Keratinocyte (primary cell): ENCODE measurements at regions not wholly inside any gene's neighbourhood (a gene's known extent, or its start where the extent isn't known, plus 50 kb on each side); places are given as distances from the start of the nearest gene placed in this dataset.
A peak's percentile ranks its signal among the peaks of the same experiment; 100 is the strongest.

Experiments used
- DNase-seq: peaks from one replicate; pipeline ENCODE4 v3.0.0-alpha.2; 2011; ENCODE audit warnings: low read depth, missing footprints, low spot score
- FAIRE-seq: peaks from 2 replicates; lab custom pipeline; 2011; peaks lifted over from hg19 to GRCh38; lab: Jason Lieb, UNC
- H2AFZ ChIP-seq: 2 replicates; pipeline ENCODE4 v1.6.0; 2012; ENCODE audit warnings: low read length, control low read depth, inconsistent platforms; ENCODE audit not compliant: control insufficient read depth
- H3K27ac ChIP-seq: 2 replicates; pipeline ENCODE4 v1.5.1; 2011; ENCODE audit warnings: low read length; ENCODE audit not compliant: control insufficient read depth, insufficient read depth
- H3K27me3 ChIP-seq: 3 replicates; pipeline ENCODE4 v1.6.0; 2011; ENCODE audit warnings: low read length; ENCODE audit not compliant: control insufficient read depth, insufficient read depth; ENCODE audit errors: extremely low read depth
- H3K36me3 ChIP-seq, 2 experiments: 2 replicates in 1 of 2; 3 replicates in 1 of 2; pipeline ENCODE4 v1.5.1; 2011; ENCODE audit warnings: low read length in 2 of 2, mild to moderate bottlenecking in 1 of 2; ENCODE audit not compliant: control insufficient read depth in 2 of 2, insufficient read depth in 2 of 2; ENCODE audit errors: extremely low read depth in 1 of 2
- H3K4me1 ChIP-seq: 3 replicates; pipeline ENCODE4 v1.5.1; 2011; ENCODE audit warnings: low read length; ENCODE audit not compliant: control insufficient read depth, insufficient read depth; ENCODE audit errors: extremely low read depth
- H3K4me2 ChIP-seq: 3 replicates; pipeline ENCODE4 v1.6.0; 2011; ENCODE audit warnings: low read depth, low read length; ENCODE audit not compliant: control insufficient read depth, insufficient read depth; ENCODE audit errors: extremely low read depth
- H3K4me3 ChIP-seq, 3 experiments: fragments of 200-600 bp in 1 of 3; sonication (generic) in 1 of 3; 2 replicates in 2 of 3; 3 replicates in 1 of 3; pipeline ENCODE4 v1.5.1; 2011 to 2016; ENCODE audit warnings: low read length in 3 of 3, mild to moderate bottlenecking in 3 of 3, control low read depth in 2 of 3, inconsistent platforms in 1 of 3, low read depth in 1 of 3, mixed read lengths in 1 of 3, mixed run types in 1 of 3, moderate library complexity in 1 of 3; ENCODE audit not compliant: control insufficient read depth in 2 of 3, insufficient read depth in 2 of 3; ENCODE audit errors: extremely low read depth in 1 of 3
- H3K79me2 ChIP-seq: 2 replicates; pipeline ENCODE4 v1.6.0; 2012; ENCODE audit warnings: low read length; ENCODE audit not compliant: control insufficient read depth, insufficient read depth
- H3K9ac ChIP-seq: 3 replicates; pipeline ENCODE4 v1.6.0; 2011; ENCODE audit warnings: low read length; ENCODE audit not compliant: control insufficient read depth, insufficient read depth; ENCODE audit errors: extremely low read depth
- H3K9me1 ChIP-seq: 3 replicates; pipeline ENCODE4 v1.6.0; 2011; ENCODE audit warnings: low read length; ENCODE audit not compliant: control insufficient read depth, insufficient read depth; ENCODE audit errors: extremely low read depth
- H3K9me3 ChIP-seq: 2 replicates; pipeline ENCODE4 v1.5.1; 2012; ENCODE audit warnings: low read depth, low read length; ENCODE audit not compliant: control insufficient read depth
- H4K20me1 ChIP-seq: 3 replicates; pipeline ENCODE4 v1.6.0; 2011; ENCODE audit warnings: low read length; ENCODE audit not compliant: control insufficient read depth, insufficient read depth; ENCODE audit errors: extremely low read depth
- EZH2 ChIP-seq: IDR thresholded peaks from one replicate; pipeline ENCODE4 v1.6.1; 2012; ENCODE audit warnings: inconsistent platforms, mild to moderate bottlenecking, low read length, moderate library complexity
- dilution Hi-C: fragments of 300-500 bp; cut with MboI; formaldehyde crosslinking; loops from one replicate; pipeline ENCODE4 v1.7.0; 2020; ENCODE audit warnings: low sequenced_read_pairs; ENCODE audit not compliant: extremely low pct_ligation_motif_present
- TF ChIP-seq, protein P1 (sequence below), 3 experiments: IDR thresholded peaks in 1 of 3; conservative IDR thresholded peaks in 1 of 3; optimal IDR thresholded peaks in 1 of 3; 2 replicates in 2 of 3; 3 replicates in 1 of 3; pipeline versions ENCODE3 to v1.5.1; 2011; ENCODE audit warnings: low read length in 3 of 3, mild to moderate bottlenecking in 3 of 3, moderate library complexity in 2 of 3, control low read depth in 1 of 3, inconsistent platforms in 1 of 3; ENCODE audit not compliant: insufficient read depth in 2 of 3; ENCODE audit errors: extremely low read depth in 1 of 3

DNA sequence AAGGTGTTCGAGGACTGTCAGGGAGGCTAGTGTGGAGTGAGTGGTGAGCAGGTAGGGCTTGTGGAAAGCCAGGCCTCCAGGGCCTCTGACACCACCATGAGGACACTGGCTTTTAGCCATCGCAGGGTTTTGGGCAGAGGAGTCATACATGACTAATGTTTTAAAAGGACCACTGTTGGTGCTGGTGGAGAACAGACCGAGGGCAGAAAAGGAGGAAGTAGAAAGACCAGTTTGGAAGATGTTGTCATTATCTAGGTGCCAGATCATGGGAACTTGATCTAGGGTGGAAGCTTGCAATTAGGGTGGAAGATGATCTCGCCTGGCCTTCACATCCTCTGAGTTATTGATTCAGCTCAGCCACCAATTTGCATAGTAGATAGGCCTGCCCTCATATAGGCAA lies 144.2 kb downstream of the C12orf75 start:
- Histone ChIP-seq H2AFZ (no peak overlapping the region), H3K9ac (no peak overlapping the region), H3K27ac (no peak overlapping the region), H3K4me3 (no peak overlapping the region), H3K4me2 (no peak overlapping the region), H3K27me3 (no peaks in the 10 kb centered on the region), H4K20me1 (no peaks in the 10 kb centered on the region), H3K79me2 (no peaks in the 10 kb centered on the region), H3K9me3 (peaks cover 1% of the 10 kb centered on the region), H3K4me1 (peaks cover 7% of the 10 kb centered on the region), H3K9me1 (no peaks in the 10 kb centered on the region), H3K36me3 (no peaks in the 10 kb centered on the region)
- DNase-seq (peak; percentile 44), FAIRE-seq (peak; percentile 73)
- TF ChIP-seq EZH2: no peak
- TF ChIP-seq, protein P1, sequence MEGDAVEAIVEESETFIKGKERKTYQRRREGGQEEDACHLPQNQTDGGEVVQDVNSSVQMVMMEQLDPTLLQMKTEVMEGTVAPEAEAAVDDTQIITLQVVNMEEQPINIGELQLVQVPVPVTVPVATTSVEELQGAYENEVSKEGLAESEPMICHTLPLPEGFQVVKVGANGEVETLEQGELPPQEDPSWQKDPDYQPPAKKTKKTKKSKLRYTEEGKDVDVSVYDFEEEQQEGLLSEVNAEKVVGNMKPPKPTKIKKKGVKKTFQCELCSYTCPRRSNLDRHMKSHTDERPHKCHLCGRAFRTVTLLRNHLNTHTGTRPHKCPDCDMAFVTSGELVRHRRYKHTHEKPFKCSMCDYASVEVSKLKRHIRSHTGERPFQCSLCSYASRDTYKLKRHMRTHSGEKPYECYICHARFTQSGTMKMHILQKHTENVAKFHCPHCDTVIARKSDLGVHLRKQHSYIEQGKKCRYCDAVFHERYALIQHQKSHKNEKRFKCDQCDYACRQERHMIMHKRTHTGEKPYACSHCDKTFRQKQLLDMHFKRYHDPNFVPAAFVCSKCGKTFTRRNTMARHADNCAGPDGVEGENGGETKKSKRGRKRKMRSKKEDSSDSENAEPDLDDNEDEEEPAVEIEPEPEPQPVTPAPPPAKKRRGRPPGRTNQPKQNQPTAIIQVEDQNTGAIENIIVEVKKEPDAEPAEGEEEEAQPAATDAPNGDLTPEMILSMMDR (optimal IDR thresholded peaks at IDR 0.05 in 1 of 3, IDR thresholded peaks at IDR 0.05 in 1 of 3, conservative IDR thresholded peaks at IDR 0.05 in 1 of 3; ENCODE audit: extremely low read depth in 1 of 3, insufficient read depth in 2 of 3, low read length in 3 of 3): no peak
- dilution Hi-C loops: no loop called here

DNA sequence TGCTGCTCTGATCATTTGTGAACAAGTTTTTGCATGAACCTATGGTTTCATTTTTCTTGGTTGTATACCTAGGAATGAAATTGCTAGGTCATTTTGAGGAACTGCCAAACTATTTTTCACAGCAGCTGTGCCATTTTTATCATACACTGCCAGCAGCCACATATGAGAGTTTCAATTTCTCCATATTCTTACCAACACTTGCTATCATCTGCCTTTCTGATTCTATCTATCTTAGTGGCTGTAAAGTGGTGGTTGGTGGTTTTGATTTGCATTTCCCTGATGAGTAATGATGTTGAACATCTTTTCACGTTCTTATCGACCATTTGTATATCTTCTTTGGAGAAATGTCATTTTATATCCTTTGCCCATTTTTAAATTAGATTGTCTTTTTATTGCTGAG lies 146.1 kb downstream of the C12orf75 start:
- H3K4me3 ChIP-seq: no peak overlapping the region
- H3K36me3 ChIP-seq: no peaks in the 10 kb centered on the region
- peaks cover 1% of the 10 kb centered on the region for H3K9me3 ChIP-seq
- TF ChIP-seq EZH2: no peak
- TF ChIP-seq, protein P1 (optimal IDR thresholded peaks at IDR 0.05 in 1 of 3, IDR thresholded peaks at IDR 0.05 in 1 of 3, conservative IDR thresholded peaks at IDR 0.05 in 1 of 3; ENCODE audit: extremely low read depth in 1 of 3, insufficient read depth in 2 of 3, low read length in 3 of 3): no peak
- no peak overlapping the region for H2AFZ ChIP-seq
- no peaks in the 10 kb centered on the region for H3K27me3 ChIP-seq
- H3K9me1 ChIP-seq: no peaks in the 10 kb centered on the region
- H3K9ac ChIP-seq: no peak overlapping the region
- dilution Hi-C loops: no loop called here
- H3K27ac ChIP-seq: no peak overlapping the region
- no peaks in the 10 kb centered on the region for H3K79me2 ChIP-seq
- FAIRE-seq (no peak), DNase-seq (no peak)
- H4K20me1 ChIP-seq: no peaks in the 10 kb centered on the region
- H3K4me1 ChIP-seq: peaks cover 7% of the 10 kb centered on the region
- no peak overlapping the region for H3K4me2 ChIP-seq
